GM19397 (cell line): ENCODE measurements at regions not wholly inside any gene's neighbourhood (a gene's known extent, or its start where the extent isn't known, plus 50 kb on each side); places are given as distances from the start of the nearest gene placed in this dataset.
"Not testable (repeated sequence)": the region's sequence is repeated elsewhere in the genome, so short reads cannot be mapped to it uniquely, and the experiment has no call there.

Experiments
- ATAC-seq: cut with Tn5 transposase; IDR thresholded peaks from one replicate; pipeline ENCODE4 v1.9.1; 2021; ENCODE audit warnings: mild to moderate bottlenecking, moderate library complexity; ENCODE audit not compliant: unreplicated experiment

- no peak for ATAC-seq
Observed at GRCh38 chr7:156324201-156324600, 316.4 kb upstream of the RNF32 start.

GRCh38 chr7:156321430-156321829, 319.1 kb upstream of the RNF32 start:
- ATAC-seq: not testable (repeated sequence)

- no peak for ATAC-seq
Observed at GRCh38 chr7:156318926-156319325, 321.6 kb upstream of the RNF32 start.

- ATAC-seq: no peak
Observed at GRCh38 chr7:156318426-156318825, 322.1 kb upstream of the RNF32 start.

GRCh38 chr7:156309016-156309620, 331.5 kb upstream of the RNF32 start:
- no peak for ATAC-seq

GRCh38 chr7:156307193-156307592, 333.4 kb upstream of the RNF32 start:
- ATAC-seq: no peak

- no peak for ATAC-seq
Observed at GRCh38 chr7:156305351-156305750, 335.2 kb upstream of the RNF32 start.

- no peak for ATAC-seq
Observed at GRCh38 chr7:156282816-156283215, 357.8 kb upstream of the RNF32 start.

GRCh38 chr7:156279635-156280034, 360.9 kb upstream of the RNF32 start:
- ATAC-seq: no peak

- ATAC-seq: no peak
Observed at GRCh38 chr7:156275292-156275691, 365.3 kb upstream of the RNF32 start.

GRCh38 chr7:156274557-156274956, 366.0 kb upstream of the RNF32 start:
- ATAC-seq: no peak

- no peak for ATAC-seq
Observed at GRCh38 chr7:156261581-156261980, 379.0 kb upstream of the RNF32 start.

- no peak for ATAC-seq
Observed at GRCh38 chr7:156257904-156258303, 382.7 kb upstream of the RNF32 start.

GRCh38 chr7:156255635-156256034, 384.9 kb upstream of the RNF32 start:
- ATAC-seq: no peak

GRCh38 chr7:156251861-156252260, 388.7 kb upstream of the RNF32 start:
- no peak for ATAC-seq

GRCh38 chr7:156240532-156240931, 400.0 kb upstream of the RNF32 start:
- ATAC-seq: no peak

GRCh38 chr7:156238366-156239133, 402.0 kb upstream of the RNF32 start:
- no peak for ATAC-seq

- ATAC-seq: no peak
Observed at GRCh38 chr7:156237614-156238013, 403.0 kb upstream of the RNF32 start.

GRCh38 chr7:156236936-156237599, 403.5 kb upstream of the RNF32 start:
- no peak for ATAC-seq

- no peak for ATAC-seq
Observed at GRCh38 chr7:156236181-156236889, 404.2 kb upstream of the RNF32 start.

- no peak for ATAC-seq
Observed at GRCh38 chr7:156234666-156235494, 405.7 kb upstream of the RNF32 start.
